Fibroblast of the aortic adventitia (primary cell): ENCODE measurements at regions not wholly inside any gene's neighbourhood (a gene's known extent, or its start where the extent isn't known, plus 50 kb on each side); places are given as distances from the start of the nearest gene placed in this dataset.

Experiments used
- DNase-seq: peaks from one replicate; pipeline ENCODE4 v3.0.0-alpha.2; 2010; ENCODE audit warnings: low read depth
- H3K4me3 ChIP-seq: 2 replicates; pipeline ENCODE4 v1.5.1; 2011; ENCODE audit warnings: low read depth, mild to moderate bottlenecking, control low read depth, low read length, moderate library complexity
- TF ChIP-seq, protein P1 (sequence below): IDR thresholded peaks from 2 replicates; pipeline ENCODE4 v1.5.1; 2011; ENCODE audit warnings: mild to moderate bottlenecking, low read length, control low read depth, inconsistent platforms; ENCODE audit not compliant: insufficient read depth

DNA sequence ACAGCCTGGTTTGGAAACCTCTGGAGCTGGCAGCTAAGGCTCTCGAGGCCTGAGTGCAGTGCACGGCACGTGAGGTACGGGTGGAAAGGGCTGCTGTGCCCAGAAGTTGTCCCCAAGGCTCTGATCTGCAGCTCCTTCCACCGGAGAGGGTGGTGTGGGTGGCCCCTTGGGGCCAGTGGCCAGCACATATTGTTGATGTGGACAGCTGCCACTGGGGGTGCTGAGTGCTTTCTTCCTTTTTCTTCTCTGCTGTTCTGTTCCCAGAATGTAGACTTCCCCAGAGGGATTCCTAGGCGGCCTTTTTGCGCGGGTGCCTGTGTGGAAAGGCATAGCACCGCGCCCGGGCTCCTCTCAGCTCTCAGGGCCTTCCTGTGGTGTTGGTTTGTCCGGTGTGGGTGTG is 1476.5 kb downstream of the TBC1D22A start:
- H3K4me3 ChIP-seq = no peak overlapping the region
- no peak for DNase-seq
- TF ChIP-seq, protein P1, sequence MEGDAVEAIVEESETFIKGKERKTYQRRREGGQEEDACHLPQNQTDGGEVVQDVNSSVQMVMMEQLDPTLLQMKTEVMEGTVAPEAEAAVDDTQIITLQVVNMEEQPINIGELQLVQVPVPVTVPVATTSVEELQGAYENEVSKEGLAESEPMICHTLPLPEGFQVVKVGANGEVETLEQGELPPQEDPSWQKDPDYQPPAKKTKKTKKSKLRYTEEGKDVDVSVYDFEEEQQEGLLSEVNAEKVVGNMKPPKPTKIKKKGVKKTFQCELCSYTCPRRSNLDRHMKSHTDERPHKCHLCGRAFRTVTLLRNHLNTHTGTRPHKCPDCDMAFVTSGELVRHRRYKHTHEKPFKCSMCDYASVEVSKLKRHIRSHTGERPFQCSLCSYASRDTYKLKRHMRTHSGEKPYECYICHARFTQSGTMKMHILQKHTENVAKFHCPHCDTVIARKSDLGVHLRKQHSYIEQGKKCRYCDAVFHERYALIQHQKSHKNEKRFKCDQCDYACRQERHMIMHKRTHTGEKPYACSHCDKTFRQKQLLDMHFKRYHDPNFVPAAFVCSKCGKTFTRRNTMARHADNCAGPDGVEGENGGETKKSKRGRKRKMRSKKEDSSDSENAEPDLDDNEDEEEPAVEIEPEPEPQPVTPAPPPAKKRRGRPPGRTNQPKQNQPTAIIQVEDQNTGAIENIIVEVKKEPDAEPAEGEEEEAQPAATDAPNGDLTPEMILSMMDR = no peak

DNA sequence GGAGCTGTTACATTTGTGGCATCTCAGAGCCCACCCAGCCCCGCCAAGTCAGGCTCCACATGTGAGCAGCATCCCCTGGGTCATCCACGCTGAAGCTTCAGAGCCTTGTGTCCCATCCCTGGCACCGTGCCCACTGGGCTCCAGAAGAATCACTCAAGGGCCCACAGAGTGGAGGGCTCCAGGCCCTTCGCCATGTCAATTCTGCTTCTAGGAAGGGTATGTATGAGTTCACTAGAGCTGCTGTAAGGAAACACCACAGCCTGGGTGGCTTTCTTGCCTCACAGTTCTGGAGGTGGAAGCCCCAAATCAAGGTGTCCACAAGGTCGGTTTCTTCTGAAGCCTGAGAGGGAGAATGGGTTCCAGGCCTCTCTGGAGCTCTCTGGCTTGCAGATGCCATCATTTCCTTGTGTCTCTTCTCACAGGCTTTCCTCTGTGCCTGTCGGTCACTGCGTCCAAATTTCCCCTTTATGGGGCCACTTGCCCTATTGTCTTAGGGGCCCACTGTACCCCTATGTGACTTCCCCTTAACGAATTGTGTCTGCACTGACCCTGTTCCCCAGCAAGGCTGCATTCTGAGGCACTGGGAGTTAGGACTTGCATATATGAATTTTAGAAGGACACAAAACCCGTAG is 1476.0 kb downstream of the TBC1D22A start:
- TF ChIP-seq, protein P1 = no peak
- no peak for DNase-seq
- no peak overlapping the region for H3K4me3 ChIP-seq

DNA sequence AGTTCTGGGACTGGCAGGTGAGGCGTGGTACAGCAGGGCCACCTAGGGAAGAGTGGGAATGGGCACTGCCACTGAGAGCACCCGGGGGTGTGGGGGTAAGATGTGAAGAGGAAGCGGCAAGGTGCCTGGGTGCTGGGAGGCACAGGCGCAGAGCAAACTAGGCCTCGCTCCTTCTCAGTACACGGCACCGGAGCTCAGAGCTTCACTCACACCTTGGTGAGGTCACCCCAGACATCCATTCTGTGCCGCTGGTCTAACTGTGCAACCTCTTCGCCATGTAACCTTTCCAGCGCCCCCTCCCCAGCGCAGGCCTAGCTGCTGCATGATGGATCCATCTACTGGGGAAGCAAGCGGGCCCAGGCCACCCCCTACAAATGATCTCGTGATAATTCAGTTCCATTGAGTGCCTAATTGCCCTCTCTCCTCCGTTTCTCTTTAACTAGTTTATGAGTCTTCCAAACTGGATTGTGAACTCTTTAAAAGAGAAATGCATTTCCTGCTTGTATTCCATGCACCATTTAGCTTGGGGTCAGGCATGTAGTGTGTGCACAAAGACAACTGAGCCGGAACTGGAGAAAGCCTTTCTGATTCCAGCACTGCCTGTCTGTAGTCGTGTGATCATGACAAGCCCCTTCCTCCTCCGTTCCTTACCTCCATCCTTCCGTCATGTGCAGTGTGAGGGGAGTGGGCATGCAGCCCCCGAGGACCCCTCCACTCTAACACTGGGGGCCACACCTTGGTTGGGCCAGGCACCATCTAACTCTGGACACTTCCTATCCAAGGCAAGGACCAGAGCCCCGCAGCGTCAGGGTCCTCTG is 1475.2 kb downstream of the TBC1D22A start:
- TF ChIP-seq, protein P1 = no peak
- no peak overlapping the region for H3K4me3 ChIP-seq
- DNase-seq = no peak

DNA sequence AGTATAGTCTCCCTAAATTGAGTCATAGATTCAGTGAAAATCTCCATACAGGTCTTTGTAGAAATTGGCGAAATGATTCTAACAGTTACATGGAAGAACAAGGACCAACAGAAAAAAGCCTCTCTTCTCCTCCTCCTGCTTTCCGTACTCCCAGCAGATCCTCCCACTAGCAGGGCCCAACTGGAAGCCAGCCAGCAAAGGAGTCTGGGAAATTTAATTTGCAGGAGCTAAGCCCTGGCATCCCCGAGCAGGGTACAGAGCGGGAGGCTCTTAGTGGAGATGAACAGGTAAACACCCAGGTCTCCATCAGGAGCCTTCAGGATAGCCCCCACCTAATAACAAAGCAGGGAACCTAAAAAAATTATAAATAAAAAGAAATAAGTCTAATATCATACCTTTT is 1473.8 kb downstream of the TBC1D22A start:
- TF ChIP-seq, protein P1 = no peak
- DNase-seq = no peak
- no peak overlapping the region for H3K4me3 ChIP-seq

DNA sequence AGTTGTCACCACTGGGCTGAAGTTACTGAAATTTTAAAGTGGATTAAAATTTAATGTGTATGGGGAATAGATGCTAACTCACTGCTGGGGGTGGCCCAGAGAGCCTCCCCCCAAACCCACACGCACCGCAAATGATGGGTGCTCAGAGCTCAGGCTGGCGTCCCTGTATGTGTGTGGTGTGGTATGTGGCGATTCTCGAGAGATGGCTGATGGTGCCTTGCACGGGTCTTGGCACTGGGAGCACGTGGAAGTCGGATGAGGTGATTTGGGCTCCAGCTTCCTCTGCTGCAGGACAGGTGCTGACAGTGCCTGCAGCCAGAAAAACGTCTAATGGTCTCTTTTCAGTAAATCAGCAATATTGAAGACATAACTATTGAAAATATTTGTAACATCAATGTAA is 1473.3 kb downstream of the TBC1D22A start:
- TF ChIP-seq, protein P1 = no peak
- no peak for DNase-seq
- H3K4me3 ChIP-seq = no peak overlapping the region

DNA sequence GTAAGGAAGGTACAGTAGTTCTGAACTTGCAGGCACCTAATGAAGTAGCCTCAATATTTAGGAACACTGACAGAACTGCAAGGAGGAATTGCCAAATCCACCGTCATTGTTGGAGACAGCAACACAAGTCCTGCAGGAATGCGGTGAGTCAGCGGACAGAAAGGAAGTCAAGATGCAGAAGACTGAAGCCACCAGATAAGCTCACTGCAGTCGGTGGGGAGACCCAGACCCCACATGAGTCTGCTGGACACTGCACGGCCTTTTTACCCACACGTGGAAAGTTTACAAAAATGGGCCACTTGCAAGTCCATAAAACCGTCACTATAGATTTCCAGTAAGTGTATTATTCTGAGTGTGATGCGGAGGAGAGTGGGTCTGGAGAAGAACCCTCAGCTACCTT is 1471.6 kb downstream of the TBC1D22A start:
- TF ChIP-seq, protein P1 = no peak
- H3K4me3 ChIP-seq = no peak overlapping the region
- DNase-seq = no peak
